ENCODE measurements at regions not wholly inside any gene's neighbourhood (a gene's known extent, or its start where the extent isn't known, plus 50 kb on each side); places are given as distances from the start of the nearest gene placed in this dataset.

- no peak for DNase-seq (ENCODE audit: low spot score)
Measured at GRCh38 chr15:70201425-70201775, 103.7 kb upstream of the TLE3 start.

- no peak for DNase-seq (ENCODE audit: low spot score)
Measured at GRCh38 chr15:70200511-70201424, 103.1 kb upstream of the TLE3 start.

- no peak for DNase-seq (ENCODE audit: low spot score)
Measured at GRCh38 chr15:70199540-70200410, 102.1 kb upstream of the TLE3 start.

GRCh38 chr15:70199124-70199482, 101.4 kb upstream of the TLE3 start:
- no peak for DNase-seq (ENCODE audit: low spot score)

- DNase-seq (ENCODE audit: low spot score): no peak
Measured at GRCh38 chr15:70198441-70199123, 100.9 kb upstream of the TLE3 start.

- DNase-seq (ENCODE audit: low spot score): no peak
Measured at GRCh38 chr15:70197945-70198361, 100.2 kb upstream of the TLE3 start.

- no peak for DNase-seq (ENCODE audit: low spot score)
Measured at GRCh38 chr15:70197318-70197944, 99.7 kb upstream of the TLE3 start.

- peak; percentile 29 for DNase-seq (ENCODE audit: low spot score)
Measured at GRCh38 chr15:70196372-70197316, 98.9 kb upstream of the TLE3 start.

- no peak for DNase-seq (ENCODE audit: low spot score)
Measured at GRCh38 chr15:70195587-70196305, 98.0 kb upstream of the TLE3 start.

GRCh38 chr15:70195171-70195570, 97.5 kb upstream of the TLE3 start:
- no peak for DNase-seq (ENCODE audit: low spot score)

- no peak for DNase-seq (ENCODE audit: low spot score)
Measured at GRCh38 chr15:70194266-70194665, 96.5 kb upstream of the TLE3 start.

GRCh38 chr15:70193734-70194133, 96.0 kb upstream of the TLE3 start:
- no peak for DNase-seq (ENCODE audit: low spot score)

- no peak for DNase-seq (ENCODE audit: low spot score)
Measured at GRCh38 chr15:70192490-70192889, 94.8 kb upstream of the TLE3 start.

- DNase-seq (ENCODE audit: low spot score): no peak
Measured at GRCh38 chr15:70192041-70192440, 94.3 kb upstream of the TLE3 start.

GRCh38 chr15:70190965-70191364, 93.2 kb upstream of the TLE3 start:
- no peak for DNase-seq (ENCODE audit: low spot score)

GRCh38 chr15:70189826-70190695, 92.3 kb upstream of the TLE3 start:
- no peak for DNase-seq (ENCODE audit: low spot score)

- DNase-seq (ENCODE audit: low spot score): no peak
Measured at GRCh38 chr15:70188286-70188685, 90.6 kb upstream of the TLE3 start.

- no peak for DNase-seq (ENCODE audit: low spot score)
Measured at GRCh38 chr15:70187331-70187730, 89.6 kb upstream of the TLE3 start.

- DNase-seq (ENCODE audit: low spot score): no peak
Measured at GRCh38 chr15:70186152-70186551, 88.4 kb upstream of the TLE3 start.

All from CD4-positive, alpha-beta T cell treated with Interleukin-15 for 4 hours (primary cell).